OCI-LY3 (cell line): ENCODE measurements at regions not wholly inside any gene's neighbourhood (a gene's known extent, or its start where the extent isn't known, plus 50 kb on each side); places are given as distances from the start of the nearest gene placed in this dataset.

Source experiments
- EZH2phosphoT487 ChIP-seq: fragments of 200-600 bp; shearing (Covaris generic); IDR thresholded peaks from 2 replicates; pipeline ENCODE4 v1.6.1; 2018; ENCODE audit warnings: antibody characterized with exemption, mixed run types, low read depth
- TF ChIP-seq, protein P1 (sequence below): fragments of 200-600, 300-600 bp; sonication (generic); IDR thresholded peaks from 2 replicates; pipeline ENCODE4 v1.5.1; 2014; ENCODE audit warnings: antibody characterized with exemption, low read length, low read depth

DNA sequence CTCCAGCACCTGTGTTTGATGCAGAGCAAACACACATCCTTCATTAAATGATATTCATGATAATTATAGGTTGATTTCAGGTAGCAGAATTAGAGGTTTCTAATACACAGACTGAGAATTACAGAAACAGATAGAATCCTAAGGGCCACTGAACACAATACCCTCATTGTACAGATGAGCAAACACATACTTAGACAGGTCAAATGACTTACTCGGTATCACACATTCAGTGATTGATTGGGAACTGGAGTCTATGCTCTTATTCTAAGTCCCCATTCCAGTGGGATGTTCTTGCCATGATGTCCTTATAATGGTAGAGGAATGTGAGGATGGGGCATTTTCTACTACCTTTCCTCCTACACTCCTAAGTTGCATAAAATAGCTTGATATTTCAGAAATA, 70.8 kb downstream of the DCAF8L1 start:
- TF ChIP-seq, protein P1, sequence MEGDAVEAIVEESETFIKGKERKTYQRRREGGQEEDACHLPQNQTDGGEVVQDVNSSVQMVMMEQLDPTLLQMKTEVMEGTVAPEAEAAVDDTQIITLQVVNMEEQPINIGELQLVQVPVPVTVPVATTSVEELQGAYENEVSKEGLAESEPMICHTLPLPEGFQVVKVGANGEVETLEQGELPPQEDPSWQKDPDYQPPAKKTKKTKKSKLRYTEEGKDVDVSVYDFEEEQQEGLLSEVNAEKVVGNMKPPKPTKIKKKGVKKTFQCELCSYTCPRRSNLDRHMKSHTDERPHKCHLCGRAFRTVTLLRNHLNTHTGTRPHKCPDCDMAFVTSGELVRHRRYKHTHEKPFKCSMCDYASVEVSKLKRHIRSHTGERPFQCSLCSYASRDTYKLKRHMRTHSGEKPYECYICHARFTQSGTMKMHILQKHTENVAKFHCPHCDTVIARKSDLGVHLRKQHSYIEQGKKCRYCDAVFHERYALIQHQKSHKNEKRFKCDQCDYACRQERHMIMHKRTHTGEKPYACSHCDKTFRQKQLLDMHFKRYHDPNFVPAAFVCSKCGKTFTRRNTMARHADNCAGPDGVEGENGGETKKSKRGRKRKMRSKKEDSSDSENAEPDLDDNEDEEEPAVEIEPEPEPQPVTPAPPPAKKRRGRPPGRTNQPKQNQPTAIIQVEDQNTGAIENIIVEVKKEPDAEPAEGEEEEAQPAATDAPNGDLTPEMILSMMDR, result no peak
- TF ChIP-seq EZH2phosphoT487, result no peak
